ENCODE measurements at regions not wholly inside any gene's neighbourhood (a gene's known extent, or its start where the extent isn't known, plus 50 kb on each side); places are given as distances from the start of the nearest gene placed in this dataset.

GRCh38 chr1:234882898-234883297, 245.7 kb downstream of the TOMM20 start:
- DNase-seq = no peak
- H3K27me3 ChIP-seq (replicated peaks) = no peaks in the 10 kb centered on the region
- in situ Hi-C loops (cut with HindIII; ENCODE audit: low pct_ligation_motif_present, low sequenced_read_pairs) = no loop called here
- H3K36me3 ChIP-seq (replicated peaks) = no peaks in the 10 kb centered on the region
- no peak overlapping the region for H3K4me3 ChIP-seq (ENCODE audit: low read depth, low read length)
- no peak overlapping the region for H3K27ac ChIP-seq
- TF ChIP-seq CTCF (IDR thresholded peaks at IDR 0.05; ENCODE audit: low read depth, low read length, missing control alignments) = no peak

- Histone ChIP-seq H3K36me3 (replicated peaks) (no peaks in the 10 kb centered on the region), H3K27ac (no peak overlapping the region), H3K4me3 (ENCODE audit: low read depth, low read length) (no peak overlapping the region), H3K27me3 (replicated peaks) (no peaks in the 10 kb centered on the region)
- in situ Hi-C loops (cut with HindIII; ENCODE audit: low pct_ligation_motif_present, low sequenced_read_pairs) = no loop called here
- DNase-seq = no peak
- TF ChIP-seq CTCF (IDR thresholded peaks at IDR 0.05; ENCODE audit: low read depth, low read length, missing control alignments) = no peak
Observed at GRCh38 chr1:234881893-234882771, 246.5 kb downstream of the TOMM20 start.

GRCh38 chr1:234879147-234880080, 249.2 kb downstream of the TOMM20 start:
- DNase-seq = no peak
- TF ChIP-seq CTCF (IDR thresholded peaks at IDR 0.05; ENCODE audit: low read depth, low read length, missing control alignments) = no peak
- no peaks in the 10 kb centered on the region for H3K36me3 ChIP-seq (replicated peaks)

GRCh38 chr1:234878288-234878687, 250.3 kb downstream of the TOMM20 start:
- Histone ChIP-seq H3K27me3 (replicated peaks) (no peaks in the 10 kb centered on the region), H3K4me3 (ENCODE audit: low read depth, low read length) (no peak overlapping the region), H3K27ac (no peak overlapping the region), H3K36me3 (replicated peaks) (no peaks in the 10 kb centered on the region)
- TF ChIP-seq CTCF (IDR thresholded peaks at IDR 0.05; ENCODE audit: low read depth, low read length, missing control alignments) = no peak
- DNase-seq = no peak
- in situ Hi-C loops (cut with HindIII; ENCODE audit: low pct_ligation_motif_present, low sequenced_read_pairs) = no loop called here

More at GRCh38 chr1:234879147-234880080, 249.2 kb downstream of the TOMM20 start:
- in situ Hi-C loops (cut with HindIII; ENCODE audit: low pct_ligation_motif_present, low sequenced_read_pairs) = no loop called here
- no peak overlapping the region for H3K27ac ChIP-seq
- H3K4me3 ChIP-seq (ENCODE audit: low read depth, low read length) = no peak overlapping the region
- no peaks in the 10 kb centered on the region for H3K27me3 ChIP-seq (replicated peaks)

- no peak for DNase-seq
- no peak overlapping the region for H3K27ac ChIP-seq
- H3K27me3 ChIP-seq (replicated peaks) = no peaks in the 10 kb centered on the region
- in situ Hi-C loops (cut with HindIII; ENCODE audit: low pct_ligation_motif_present, low sequenced_read_pairs) = no loop called here
- H3K4me3 ChIP-seq (ENCODE audit: low read depth, low read length) = no peak overlapping the region
- H3K36me3 ChIP-seq (replicated peaks) = no peaks in the 10 kb centered on the region
- no peak for TF ChIP-seq CTCF (IDR thresholded peaks at IDR 0.05; ENCODE audit: low read depth, low read length, missing control alignments)
Observed at GRCh38 chr1:234877761-234878160, 250.9 kb downstream of the TOMM20 start.

All from brain microvascular endothelial cell (primary cell).